Ishikawa (cell line): ENCODE measurements at regions not wholly inside any gene's neighbourhood (a gene's known extent, or its start where the extent isn't known, plus 50 kb on each side); places are given as distances from the start of the nearest gene placed in this dataset.

Experiments
- CEBPB ChIP-seq: IDR thresholded peaks from 2 replicates; pipeline ENCODE4 v1.6.1; 2012
- CREB1 ChIP-seq: IDR thresholded peaks from 2 replicates; pipeline ENCODE4 v1.6.1; 2012; ENCODE audit warnings: low read depth
- EP300 ChIP-seq: IDR thresholded peaks from 2 replicates; pipeline ENCODE4 v1.6.1; 2012; ENCODE audit warnings: borderline replicate concordance
- FOXM1 ChIP-seq: IDR thresholded peaks from 2 replicates; pipeline ENCODE4 v1.6.1; 2012; ENCODE audit warnings: low read depth, borderline replicate concordance
- MAX ChIP-seq: IDR thresholded peaks from 2 replicates; pipeline ENCODE4 v1.6.1; 2012
- NFIC ChIP-seq: IDR thresholded peaks from 2 replicates; pipeline ENCODE4 v1.6.1; 2012
- RAD21 ChIP-seq: IDR thresholded peaks from 2 replicates; pipeline ENCODE4 v1.6.1; 2012; ENCODE audit warnings: low read depth
- REST ChIP-seq: IDR thresholded peaks from 2 replicates; pipeline ENCODE4 v1.6.1; 2012; ENCODE audit warnings: low read depth, mild to moderate bottlenecking
- TAF1 ChIP-seq: IDR thresholded peaks from 2 replicates; pipeline ENCODE4 v1.6.1; 2012; ENCODE audit warnings: low read depth, mild to moderate bottlenecking
- YY1 ChIP-seq: IDR thresholded peaks from 2 replicates; pipeline ENCODE4 v1.6.1; 2012; ENCODE audit warnings: low read depth
- ZBTB7A ChIP-seq: IDR thresholded peaks from 2 replicates; pipeline ENCODE4 v1.6.1; 2012; ENCODE audit warnings: low read depth

GRCh38 chr3:72571638-72572114, 276.6 kb downstream of the SHQ1 start:
- no peak for TF ChIP-seq EP300
- no peak for TF ChIP-seq RAD21
- TF ChIP-seq FOXM1 = no peak
- no peak for TF ChIP-seq REST
- no peak for TF ChIP-seq NFIC
- TF ChIP-seq TAF1 = no peak
- no peak for TF ChIP-seq ZBTB7A
- TF ChIP-seq CREB1 = no peak
- TF ChIP-seq YY1 = no peak
- TF ChIP-seq MAX = no peak
- no peak for TF ChIP-seq CEBPB
